ENCODE measurements at regions not wholly inside any gene's neighbourhood (a gene's known extent, or its start where the extent isn't known, plus 50 kb on each side); places are given as distances from the start of the nearest gene placed in this dataset.
A peak's percentile ranks its signal among the peaks of the same experiment; 100 is the strongest.

GRCh38 chr2:64214281-64215115 lies 70.3 kb upstream of the PELI1 start:
- Histone ChIP-seq H3K9ac (ENCODE audit: insufficient read depth in 1 of 2, low read length in 2 of 2) (no peak overlapping the region), H3K27ac (ENCODE audit: low read depth in 1 of 2, low read length in 1 of 2) (peak overlapping the region in 1 of 2 donors; percentile 46), H3K36me3 (ENCODE audit: control insufficient read depth in 4 of 4, insufficient read depth in 4 of 4, low read length in 4 of 4) (no peaks in the 10 kb centered on the region), H3K4me1 (ENCODE audit: control insufficient read depth in 5 of 5, insufficient read depth in 5 of 5, low read length in 5 of 5) (peaks cover 0 to 13% (median 7%) of the 10 kb centered on the region in 5 donors), H3K27me3 (ENCODE audit: control insufficient read depth in 3 of 3, insufficient read depth in 3 of 3, low read length in 2 of 3) (no peaks in the 10 kb centered on the region), H3K9me3 (ENCODE audit: control insufficient read depth in 4 of 4, insufficient read depth in 3 of 4, low read length in 3 of 4) (no peaks in the 10 kb centered on the region), H3K4me3 (no peak overlapping the region)
- ATAC-seq (ENCODE audit: insufficient read depth, low FRiP score) (peak; percentile 49), DNase-seq (peak in 2 of 3 donors; percentile 56 to 61)
- WGBS, 2 donors: 26 to 27% methylated on average over 5 of the region's 5 CpGs
- no peak for TF ChIP-seq CTCF (IDR thresholded peaks at IDR 0.05; ENCODE audit: control extremely low read depth, extremely low read depth)

- Histone ChIP-seq H3K36me3 (ENCODE audit: control insufficient read depth in 4 of 4, insufficient read depth in 4 of 4, low read length in 4 of 4) (no peaks in the 10 kb centered on the region), H3K27ac (ENCODE audit: low read depth in 1 of 2, low read length in 1 of 2) (no peak overlapping the region), H3K4me1 (ENCODE audit: control insufficient read depth in 5 of 5, insufficient read depth in 5 of 5, low read length in 5 of 5) (peaks cover 0 to 27% (median 12%) of the 10 kb centered on the region in 5 donors), H3K9ac (ENCODE audit: insufficient read depth in 1 of 2, low read length in 2 of 2) (no peak overlapping the region), H3K4me3 (no peak overlapping the region), H3K27me3 (ENCODE audit: control insufficient read depth in 3 of 3, insufficient read depth in 3 of 3, low read length in 2 of 3) (no peaks in the 10 kb centered on the region), H3K9me3 (ENCODE audit: control insufficient read depth in 4 of 4, insufficient read depth in 3 of 4, low read length in 3 of 4) (no peaks in the 10 kb centered on the region)
- 95 to 96% methylated on average over 9 of the region's 9 CpGs for WGBS, 2 donors
- ATAC-seq (ENCODE audit: insufficient read depth, low FRiP score) (no peak), DNase-seq (no peak)
- no peak for TF ChIP-seq CTCF (IDR thresholded peaks at IDR 0.05; ENCODE audit: control extremely low read depth, extremely low read depth)
These were observed 73.1 kb upstream of the PELI1 start for GRCh38 chr2:64217198-64217869.

GRCh38 chr2:64218137-64218802 lies 74.0 kb upstream of the PELI1 start:
- Histone ChIP-seq H3K4me3 (no peak overlapping the region), H3K27me3 (ENCODE audit: control insufficient read depth in 3 of 3, insufficient read depth in 3 of 3, low read length in 2 of 3) (no peaks in the 10 kb centered on the region), H3K27ac (ENCODE audit: low read depth in 1 of 2, low read length in 1 of 2) (no peak overlapping the region), H3K9ac (ENCODE audit: insufficient read depth in 1 of 2, low read length in 2 of 2) (no peak overlapping the region), H3K4me1 (ENCODE audit: control insufficient read depth in 5 of 5, insufficient read depth in 5 of 5, low read length in 5 of 5) (peaks cover 0 to 32% (median 14%) of the 10 kb centered on the region in 5 donors), H3K9me3 (ENCODE audit: control insufficient read depth in 4 of 4, insufficient read depth in 3 of 4, low read length in 3 of 4) (no peaks in the 10 kb centered on the region), H3K36me3 (ENCODE audit: control insufficient read depth in 4 of 4, insufficient read depth in 4 of 4, low read length in 4 of 4) (no peaks in the 10 kb centered on the region)
- ATAC-seq (ENCODE audit: insufficient read depth, low FRiP score) (no peak), DNase-seq (no peak)
- 71 to 87% methylated on average over 4 of the region's 4 CpGs for WGBS, 2 donors
- TF ChIP-seq CTCF (IDR thresholded peaks at IDR 0.05; ENCODE audit: control extremely low read depth, extremely low read depth): no peak
